Transverse colon (tissue), 4 donors: ENCODE measurements at regions not wholly inside any gene's neighbourhood (a gene's known extent, or its start where the extent isn't known, plus 50 kb on each side); places are given as distances from the start of the nearest gene placed in this dataset.

ENCODE experiments used
- CTCF ChIP-seq, 5 experiments: fragments of 200-600 bp in 3 of 5; fragments of 450-650 bp in 2 of 5; sonication (generic) in 3 of 5; IDR thresholded peaks; 1 replicate in 2 of 5; 2 replicates in 3 of 5; pipeline ENCODE4 v1.5.1; 2016 to 2017; ENCODE audit warnings: antibody characterized with exemption in 5 of 5, inconsistent platforms in 3 of 5, mild to moderate bottlenecking in 2 of 5, moderate library complexity in 1 of 5
- POLR2A ChIP-seq: fragments of 450-650 bp; IDR thresholded peaks from one replicate; pipeline ENCODE4 v1.6.1; 2016; ENCODE audit warnings: antibody characterized with exemption, mild to moderate bottlenecking, moderate library complexity
- POLR2AphosphoS5 ChIP-seq, 3 donors: sonication (generic); formaldehyde crosslinking; IDR thresholded peaks; one replicate each; pipeline ENCODE4 v1.6.1; 2016; ENCODE audit warnings: antibody characterized with exemption in 3 of 3

DNA sequence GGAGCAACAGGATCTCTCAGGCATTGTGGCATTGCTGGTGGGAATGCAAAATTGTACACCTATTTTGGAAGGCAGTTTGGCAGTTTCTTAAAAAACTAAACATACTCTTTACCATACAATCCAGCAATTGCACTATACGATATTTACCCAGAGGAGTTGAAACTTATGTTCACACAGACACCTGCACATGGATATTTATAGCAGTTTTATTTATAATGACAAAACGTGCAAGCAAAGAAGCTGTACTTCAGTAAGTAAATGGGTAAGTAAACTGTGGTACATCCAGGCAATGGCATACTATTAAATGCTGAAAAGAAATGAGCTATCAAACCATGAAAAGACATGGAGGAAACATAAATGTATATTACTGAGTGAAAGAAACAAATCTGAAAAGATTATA, 71.6 kb upstream of the UBAC2 start:
- TF ChIP-seq CTCF (IDR thresholded peaks at IDR 0.05), result no peak
- no peak for TF ChIP-seq POLR2A
- TF ChIP-seq POLR2AphosphoS5 (IDR thresholded peaks at IDR 0.05), result no peak
